ENCODE measurements at regions not wholly inside any gene's neighbourhood (a gene's known extent, or its start where the extent isn't known, plus 50 kb on each side); places are given as distances from the start of the nearest gene placed in this dataset.

- no peak for TF ChIP-seq GATA1 (IDR thresholded peaks at IDR 0.05; ENCODE audit: low read depth, low read length)
- TF ChIP-seq POLR2A (IDR thresholded peaks at IDR 0.05; ENCODE audit: low read length) = no peak
- DNase-seq = no peak
Observed at GRCh38 chr2:236400594-236401360, 136.6 kb upstream of the ASB18 start.

DNA sequence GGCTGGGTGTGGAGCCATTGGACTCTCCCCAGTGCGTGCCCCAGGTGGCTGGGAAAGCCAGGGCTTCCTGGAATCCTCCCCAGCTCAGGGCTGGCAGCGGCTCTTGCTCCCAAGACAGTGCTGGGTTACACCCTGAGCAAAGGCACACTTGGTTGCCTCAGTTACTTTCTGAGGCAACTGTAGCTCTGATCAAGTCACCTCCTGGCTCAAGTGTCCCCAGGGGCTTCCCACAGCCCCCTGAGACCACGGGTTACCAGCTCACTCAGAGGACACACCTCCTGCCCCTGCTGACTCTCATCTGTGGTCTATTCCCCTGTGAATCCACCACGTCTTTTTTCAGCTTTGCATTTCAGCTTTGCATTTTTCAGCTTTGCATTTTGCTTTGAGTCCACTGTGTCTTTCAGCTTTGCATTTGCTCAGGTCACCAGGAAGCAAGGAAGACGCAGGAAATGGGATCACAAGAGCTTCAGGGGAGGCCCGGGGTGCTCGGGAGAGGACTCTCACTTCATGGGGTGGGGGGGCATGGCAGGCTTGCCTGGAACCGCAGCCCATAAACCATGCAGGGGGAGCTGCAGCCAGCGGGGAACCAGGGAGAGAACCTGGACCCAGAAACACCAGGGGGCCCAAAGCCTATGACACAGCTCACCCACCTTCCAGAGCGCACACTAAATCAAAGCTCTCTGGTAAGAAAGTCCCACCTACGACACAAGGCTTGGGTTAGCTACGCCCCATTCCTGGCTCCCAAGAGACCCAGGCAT, 138.0 kb upstream of the ASB18 start:
- DNase-seq = no peak
- TF ChIP-seq GATA1 (IDR thresholded peaks at IDR 0.05; ENCODE audit: low read depth, low read length) (no peak), POLR2A (IDR thresholded peaks at IDR 0.05; ENCODE audit: low read length) (no peak)

DNA sequence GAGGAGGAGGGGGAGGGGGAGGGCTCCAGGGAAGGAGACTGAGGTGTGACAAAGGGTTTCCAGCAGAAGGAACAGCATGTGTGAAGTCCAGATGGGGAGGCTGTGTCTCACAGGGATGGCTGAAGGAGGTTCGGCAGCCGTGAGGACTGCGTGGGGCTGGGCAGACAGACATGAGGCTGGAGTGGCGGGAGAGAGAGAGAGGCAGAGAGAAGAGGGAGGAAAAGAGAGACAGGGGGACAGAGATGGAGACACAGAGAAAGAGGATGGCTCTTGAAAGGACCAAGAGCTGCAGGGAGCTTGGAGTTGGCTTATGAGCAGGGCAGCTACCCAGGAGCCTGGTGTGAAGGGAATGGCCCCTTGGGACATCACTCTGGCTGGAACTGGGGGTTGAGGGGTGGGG, 138.9 kb upstream of the ASB18 start:
- no peak for TF ChIP-seq GATA1 (IDR thresholded peaks at IDR 0.05; ENCODE audit: low read depth, low read length)
- TF ChIP-seq POLR2A (IDR thresholded peaks at IDR 0.05; ENCODE audit: low read length) = no peak
- no peak for DNase-seq

DNA sequence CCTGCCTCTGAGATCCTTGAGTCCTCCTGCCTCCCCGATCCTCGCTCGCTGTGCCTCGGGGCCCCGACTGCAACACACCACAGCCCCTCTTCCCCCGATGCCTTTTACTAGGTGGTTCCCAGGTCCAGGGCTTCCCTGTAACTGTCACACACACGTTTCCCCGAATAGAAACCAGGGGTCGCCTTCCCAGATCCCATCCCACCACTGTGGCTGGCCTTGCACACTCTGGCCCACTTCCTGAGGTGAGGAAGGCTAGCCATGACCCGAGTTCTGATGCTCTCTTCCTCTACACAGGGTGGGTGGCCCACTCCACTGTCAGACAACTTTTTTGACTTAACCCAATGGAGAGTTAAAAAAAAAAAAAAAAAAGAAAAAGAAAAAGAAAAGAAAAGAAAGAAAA, 139.6 kb upstream of the ASB18 start:
- DNase-seq = no peak
- no peak for TF ChIP-seq GATA1 (IDR thresholded peaks at IDR 0.05; ENCODE audit: low read depth, low read length)
- TF ChIP-seq POLR2A (IDR thresholded peaks at IDR 0.05; ENCODE audit: low read length) = no peak

DNA sequence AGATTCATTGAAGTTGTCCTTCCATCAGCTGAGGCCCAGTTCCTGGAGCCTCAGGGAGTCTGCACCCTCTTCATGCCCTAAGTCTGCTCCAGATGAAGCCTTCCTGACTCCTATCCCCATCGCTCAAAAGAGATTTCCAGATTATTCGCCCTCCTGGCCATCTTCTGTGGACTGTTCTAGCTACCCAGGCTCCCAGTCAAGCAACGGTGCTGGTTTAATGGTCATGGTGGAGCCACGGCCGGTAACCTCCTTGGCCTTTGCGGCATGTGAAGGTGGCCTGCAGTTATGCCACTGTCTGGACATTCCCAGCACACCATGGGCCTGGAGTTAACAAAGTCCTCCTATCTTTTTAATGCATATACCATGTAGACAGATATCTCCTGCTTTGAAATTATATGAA, 140.1 kb upstream of the ASB18 start:
- no peak for DNase-seq
- TF ChIP-seq POLR2A (IDR thresholded peaks at IDR 0.05; ENCODE audit: low read length) (no peak), GATA1 (IDR thresholded peaks at IDR 0.05; ENCODE audit: low read depth, low read length) (no peak)

DNA sequence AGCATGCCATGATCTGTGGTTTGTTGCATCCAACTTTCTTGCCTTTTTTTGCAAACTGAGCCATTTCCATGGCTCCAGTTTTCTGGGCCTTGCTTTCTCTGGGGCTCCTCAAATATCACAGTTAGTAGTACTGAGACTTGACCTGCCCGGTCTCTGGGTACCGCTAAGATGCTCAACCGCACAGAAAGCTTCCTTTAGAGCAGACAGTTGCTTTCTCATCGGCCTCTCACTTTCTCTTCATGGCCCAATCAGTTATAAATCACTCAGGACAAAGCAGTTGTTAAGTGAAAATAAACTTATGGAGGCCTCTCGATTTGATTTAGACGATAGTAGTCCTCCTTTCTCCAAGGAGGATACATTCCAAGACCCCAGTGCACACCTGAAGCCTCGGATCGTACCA, 141.2 kb upstream of the ASB18 start:
- TF ChIP-seq POLR2A (IDR thresholded peaks at IDR 0.05; ENCODE audit: low read length) (no peak), GATA1 (IDR thresholded peaks at IDR 0.05; ENCODE audit: low read depth, low read length) (no peak)
- no peak for DNase-seq

GRCh38 chr2:236408090-236408489, 143.9 kb upstream of the ASB18 start:
- no peak for TF ChIP-seq POLR2A (IDR thresholded peaks at IDR 0.05; ENCODE audit: low read length)
- no peak for TF ChIP-seq GATA1 (IDR thresholded peaks at IDR 0.05; ENCODE audit: low read depth, low read length)
- no peak for DNase-seq

DNA sequence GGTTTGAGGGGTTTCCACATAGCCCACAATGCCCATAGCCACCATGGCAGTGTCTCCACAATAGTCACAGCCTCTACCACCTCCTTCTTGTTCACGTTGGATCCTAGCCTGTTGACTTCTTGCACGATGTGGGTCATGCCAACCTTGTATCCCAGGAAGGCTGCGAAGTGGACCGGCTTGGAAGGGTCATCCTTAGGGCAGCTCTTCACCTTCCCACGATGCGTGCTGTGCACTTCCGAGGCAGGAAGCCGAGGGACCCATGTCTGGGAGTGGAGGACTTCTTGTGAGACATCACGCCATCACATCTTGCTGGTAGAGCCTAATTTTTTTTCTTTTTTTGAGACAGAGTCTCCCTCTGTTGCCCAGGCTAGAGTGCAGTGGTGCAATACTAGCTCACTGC, 144.6 kb upstream of the ASB18 start:
- DNase-seq = no peak
- no peak for TF ChIP-seq GATA1 (IDR thresholded peaks at IDR 0.05; ENCODE audit: low read depth, low read length)
- no peak for TF ChIP-seq POLR2A (IDR thresholded peaks at IDR 0.05; ENCODE audit: low read length)

GRCh38 chr2:236415684-236416444, 151.7 kb upstream of the ASB18 start:
- TF ChIP-seq POLR2A (IDR thresholded peaks at IDR 0.05; ENCODE audit: low read length) = no peak
- no peak for TF ChIP-seq GATA1 (IDR thresholded peaks at IDR 0.05; ENCODE audit: low read depth, low read length)
- DNase-seq = no peak

- TF ChIP-seq GATA1 (IDR thresholded peaks at IDR 0.05; ENCODE audit: low read depth, low read length) (no peak), POLR2A (IDR thresholded peaks at IDR 0.05; ENCODE audit: low read length) (no peak)
- DNase-seq = no peak
Observed at GRCh38 chr2:236417150-236417549, 152.5 kb upstream of the ACKR3 start.

DNA sequence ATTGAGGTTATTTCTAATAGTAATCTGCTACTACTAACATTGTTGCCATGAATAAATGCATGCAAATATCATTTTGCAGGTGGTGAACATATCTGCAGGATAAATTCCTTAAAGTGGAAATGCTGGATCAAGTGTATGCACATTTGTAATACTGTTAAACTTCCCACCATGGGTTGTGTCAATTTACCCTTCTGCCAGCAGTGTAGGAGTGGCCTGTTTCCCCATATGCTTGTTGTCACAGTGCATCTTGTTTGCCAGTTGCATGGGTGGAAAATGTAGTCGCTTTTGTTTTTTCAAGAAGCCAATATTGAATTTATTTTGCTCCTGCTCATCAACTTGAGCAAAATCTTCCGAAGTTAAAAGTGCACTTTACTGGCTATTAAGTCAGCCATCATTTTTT, 139.0 kb upstream of the ACKR3 start:
- no peak for TF ChIP-seq POLR2A (IDR thresholded peaks at IDR 0.05; ENCODE audit: low read length)
- no peak for TF ChIP-seq GATA1 (IDR thresholded peaks at IDR 0.05; ENCODE audit: low read depth, low read length)
- no peak for DNase-seq

- no peak for DNase-seq
- TF ChIP-seq GATA1 (IDR thresholded peaks at IDR 0.05; ENCODE audit: low read depth, low read length) (no peak), POLR2A (IDR thresholded peaks at IDR 0.05; ENCODE audit: low read length) (no peak)
Observed at GRCh38 chr2:236434593-236434992, 135.0 kb upstream of the ACKR3 start.

- TF ChIP-seq POLR2A (IDR thresholded peaks at IDR 0.05; ENCODE audit: low read length) (no peak), GATA1 (IDR thresholded peaks at IDR 0.05; ENCODE audit: low read depth, low read length) (no peak)
- DNase-seq = no peak
Observed at GRCh38 chr2:236440110-236440881, 129.3 kb upstream of the ACKR3 start.
